ENCODE measurements at regions not wholly inside any gene's neighbourhood (a gene's known extent, or its start where the extent isn't known, plus 50 kb on each side); places are given as distances from the start of the nearest gene placed in this dataset.

- Histone ChIP-seq H3K36me3 (no peaks in the 10 kb centered on the region), H3K27ac (no peak overlapping the region), H3K4me3 (no peak overlapping the region), H3K4me1 (no peaks in the 10 kb centered on the region), H3K9me3 (no peaks in the 10 kb centered on the region), H3K27me3 (no peaks in the 10 kb centered on the region)
- TF ChIP-seq CTCF (IDR thresholded peaks at IDR 0.05) (no peak), POLR2A (IDR thresholded peaks at IDR 0.05) (no peak)
- DNase-seq: no peak
- intact Hi-C loops (cut with DNase I; ENCODE audit: low total_unique reads): no loop called here
Observed at GRCh38 chr10:33709008-33709753, 374.7 kb upstream of the NRP1 start.

- Histone ChIP-seq H3K36me3 (no peaks in the 10 kb centered on the region), H3K4me3 (no peak overlapping the region), H3K9me3 (no peaks in the 10 kb centered on the region), H3K27ac (no peak overlapping the region), H3K4me1 (no peaks in the 10 kb centered on the region), H3K27me3 (no peaks in the 10 kb centered on the region)
- no peak for DNase-seq
- intact Hi-C loops (cut with DNase I; ENCODE audit: low total_unique reads): no loop called here
- TF ChIP-seq CTCF (IDR thresholded peaks at IDR 0.05) (no peak), POLR2A (IDR thresholded peaks at IDR 0.05) (no peak)
Observed at GRCh38 chr10:33708561-33708960, 374.1 kb upstream of the NRP1 start.

- no peak overlapping the region for H3K4me3 ChIP-seq
- TF ChIP-seq CTCF (IDR thresholded peaks at IDR 0.05) (no peak), POLR2A (IDR thresholded peaks at IDR 0.05) (no peak)
- no peaks in the 10 kb centered on the region for H3K27me3 ChIP-seq
- peak overlapping the region in 1 of 2 donors; percentile 24 for H3K27ac ChIP-seq
- no peaks in the 10 kb centered on the region for H3K4me1 ChIP-seq
- DNase-seq: no peak
- intact Hi-C loops (cut with DNase I; ENCODE audit: low total_unique reads): no loop called here
- no peaks in the 10 kb centered on the region for H3K9me3 ChIP-seq
- H3K36me3 ChIP-seq: no peaks in the 10 kb centered on the region
Observed at GRCh38 chr10:33706746-33707145, 372.3 kb upstream of the NRP1 start.

GRCh38 chr10:33706191-33706590, 371.7 kb upstream of the NRP1 start:
- peak; percentile 47 to 59 for DNase-seq
- Histone ChIP-seq H3K27ac (peak overlapping the region in 1 of 2 donors; percentile 24), H3K36me3 (no peaks in the 10 kb centered on the region), H3K9me3 (no peaks in the 10 kb centered on the region), H3K4me1 (no peaks in the 10 kb centered on the region), H3K27me3 (no peaks in the 10 kb centered on the region), H3K4me3 (no peak overlapping the region)
- no peak for TF ChIP-seq POLR2A (IDR thresholded peaks at IDR 0.05)
- no peak for TF ChIP-seq CTCF (IDR thresholded peaks at IDR 0.05)
- intact Hi-C loops (cut with DNase I; ENCODE audit: low total_unique reads): no loop called here

- no peak for DNase-seq
- Histone ChIP-seq H3K4me3 (no peak overlapping the region), H3K9me3 (no peaks in the 10 kb centered on the region), H3K27ac (no peak overlapping the region), H3K4me1 (no peaks in the 10 kb centered on the region), H3K36me3 (no peaks in the 10 kb centered on the region), H3K27me3 (no peaks in the 10 kb centered on the region)
- TF ChIP-seq POLR2A (IDR thresholded peaks at IDR 0.05): no peak
- TF ChIP-seq CTCF (IDR thresholded peaks at IDR 0.05): no peak
- intact Hi-C loops (cut with DNase I; ENCODE audit: low total_unique reads): no loop called here
Observed at GRCh38 chr10:33704214-33704830, 369.9 kb upstream of the NRP1 start.

Measured in uterus (tissue), 3 donors.